NCI-H748 (cell line): ENCODE measurements at regions not wholly inside any gene's neighbourhood (a gene's known extent, or its start where the extent isn't known, plus 50 kb on each side); places are given as distances from the start of the nearest gene placed in this dataset.

Source experiments
- DNase-seq: peaks from one replicate; lab custom pipeline; 2025; ENCODE audit not compliant: unreplicated experiment; lab: John Stamatoyannopoulos, UW

GRCh38 chr1:182735343-182735742, 51.0 kb upstream of the RGS8 start:
- DNase-seq = no peak

- DNase-seq = peak; percentile 78
Observed at GRCh38 chr1:182739545-182739944, 50.0 kb upstream of the NPL start.
